ENCODE measurements at regions not wholly inside any gene's neighbourhood (a gene's known extent, or its start where the extent isn't known, plus 50 kb on each side); places are given as distances from the start of the nearest gene placed in this dataset.

GRCh38 chr10:90314718-90315117 lies 543.1 kb downstream of the HTR7 start:
- TF ChIP-seq POLR2A (IDR thresholded peaks at IDR 0.05; ENCODE audit: low read depth), result no peak
- TF ChIP-seq POLR2AphosphoS5 (IDR thresholded peaks at IDR 0.05), result no peak
- TF ChIP-seq, protein P1, sequence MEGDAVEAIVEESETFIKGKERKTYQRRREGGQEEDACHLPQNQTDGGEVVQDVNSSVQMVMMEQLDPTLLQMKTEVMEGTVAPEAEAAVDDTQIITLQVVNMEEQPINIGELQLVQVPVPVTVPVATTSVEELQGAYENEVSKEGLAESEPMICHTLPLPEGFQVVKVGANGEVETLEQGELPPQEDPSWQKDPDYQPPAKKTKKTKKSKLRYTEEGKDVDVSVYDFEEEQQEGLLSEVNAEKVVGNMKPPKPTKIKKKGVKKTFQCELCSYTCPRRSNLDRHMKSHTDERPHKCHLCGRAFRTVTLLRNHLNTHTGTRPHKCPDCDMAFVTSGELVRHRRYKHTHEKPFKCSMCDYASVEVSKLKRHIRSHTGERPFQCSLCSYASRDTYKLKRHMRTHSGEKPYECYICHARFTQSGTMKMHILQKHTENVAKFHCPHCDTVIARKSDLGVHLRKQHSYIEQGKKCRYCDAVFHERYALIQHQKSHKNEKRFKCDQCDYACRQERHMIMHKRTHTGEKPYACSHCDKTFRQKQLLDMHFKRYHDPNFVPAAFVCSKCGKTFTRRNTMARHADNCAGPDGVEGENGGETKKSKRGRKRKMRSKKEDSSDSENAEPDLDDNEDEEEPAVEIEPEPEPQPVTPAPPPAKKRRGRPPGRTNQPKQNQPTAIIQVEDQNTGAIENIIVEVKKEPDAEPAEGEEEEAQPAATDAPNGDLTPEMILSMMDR (IDR thresholded peaks at IDR 0.05), result no peak

All from esophagus muscularis mucosa (tissue), 3 donors.